DOHH2 (cell line): ENCODE measurements at regions not wholly inside any gene's neighbourhood (a gene's known extent, or its start where the extent isn't known, plus 50 kb on each side); places are given as distances from the start of the nearest gene placed in this dataset.

ENCODE experiments used
- CTCF ChIP-seq: fragments of 200-600 bp; sonication (generic); IDR thresholded peaks from one replicate; pipeline ENCODE4 v1.5.1; 2014; ENCODE audit warnings: antibody characterized with exemption, mild to moderate bottlenecking, low read depth, low read length; ENCODE audit not compliant: poor library complexity, severe bottlenecking
- EZH2phosphoT487 ChIP-seq: fragments of 200-600 bp; sonication (generic); IDR thresholded peaks from 2 replicates; pipeline ENCODE4 v1.6.1; 2017; ENCODE audit warnings: borderline replicate concordance, mild to moderate bottlenecking, antibody characterized with exemption, low read length, moderate library complexity, mixed read lengths

- no peak for TF ChIP-seq CTCF
- no peak for TF ChIP-seq EZH2phosphoT487
Measured at GRCh38 chr11:27205250-27205649, 157.8 kb downstream of the CCDC34 start.
